H9 (cell line): ENCODE measurements at regions not wholly inside any gene's neighbourhood (a gene's known extent, or its start where the extent isn't known, plus 50 kb on each side); places are given as distances from the start of the nearest gene placed in this dataset.

Experiments used
- DNase-seq: peaks from one replicate; pipeline ENCODE4 v3.0.0-alpha.2; 2017
- H2AFZ ChIP-seq: one replicate; pipeline ENCODE4 v1.6.1; 2013; ENCODE audit warnings: mild to moderate bottlenecking, low read length, control low read depth, moderate library complexity
- H2AK5ac ChIP-seq: 2 replicates; pipeline ENCODE4 v1.6.1; 2013; ENCODE audit warnings: low read length, control low read depth, mixed read lengths; ENCODE audit not compliant: insufficient read length
- H2BK120ac ChIP-seq: one replicate; pipeline ENCODE4 v1.6.1; 2013; ENCODE audit warnings: low read depth, mild to moderate bottlenecking, low read length, control low read depth, inconsistent platforms; ENCODE audit not compliant: poor library complexity, severe bottlenecking
- H2BK12ac ChIP-seq: 2 replicates; pipeline ENCODE4 v1.6.1; 2013; ENCODE audit warnings: low read length, control low read depth, mixed read lengths, low read depth; ENCODE audit not compliant: insufficient read length
- H2BK15ac ChIP-seq: 2 replicates; pipeline ENCODE4 v1.6.1; 2013; ENCODE audit warnings: low read depth, low read length, control low read depth
- H2BK20ac ChIP-seq: one replicate; pipeline ENCODE4 v1.6.1; 2013; ENCODE audit warnings: low read depth, mild to moderate bottlenecking, low read length, control low read depth, inconsistent platforms; ENCODE audit not compliant: poor library complexity, severe bottlenecking
- H2BK5ac ChIP-seq: 2 replicates; pipeline ENCODE4 v1.6.1; 2013; ENCODE audit warnings: low read length, control low read depth, mixed read lengths; ENCODE audit not compliant: insufficient read length
- H3K14ac ChIP-seq: 2 replicates; pipeline ENCODE4 v1.6.1; 2013; ENCODE audit warnings: low read length, control low read depth; ENCODE audit not compliant: insufficient read depth
- H3K18ac ChIP-seq: 2 replicates; pipeline ENCODE4 v1.6.1; 2013; ENCODE audit warnings: low read depth, mild to moderate bottlenecking, mixed read lengths, low read length, control low read depth; ENCODE audit not compliant: insufficient read length
- H3K23ac ChIP-seq: 2 replicates; pipeline ENCODE4 v1.6.1; 2013; ENCODE audit warnings: low read length, control low read depth, mixed read lengths, low read depth; ENCODE audit not compliant: insufficient read length
- H3K23me2 ChIP-seq: 2 replicates; pipeline ENCODE4 v1.6.1; 2013; ENCODE audit warnings: low read depth, mild to moderate bottlenecking, mixed read lengths, low read length, control low read depth; ENCODE audit not compliant: insufficient read length, poor library complexity, severe bottlenecking
- H3K27ac ChIP-seq: 2 replicates; pipeline ENCODE4 v1.5.1; 2013; ENCODE audit warnings: low read length, control low read depth, mixed read lengths, low read depth; ENCODE audit not compliant: insufficient read length
- H3K27me3 ChIP-seq: 2 replicates; pipeline ENCODE4 v1.6.1; 2013; ENCODE audit warnings: low read length, control low read depth, inconsistent platforms; ENCODE audit not compliant: insufficient read depth
- H3K4ac ChIP-seq: 2 replicates; pipeline ENCODE4 v1.6.1; 2013; ENCODE audit warnings: low read depth, mild to moderate bottlenecking, control low read depth, inconsistent platforms, low read length, moderate library complexity
- H3K4me1 ChIP-seq: 2 replicates; pipeline ENCODE4 v1.6.1; 2013; ENCODE audit warnings: low read length, control low read depth, inconsistent platforms; ENCODE audit not compliant: insufficient read depth
- H3K4me2 ChIP-seq: 2 replicates; pipeline ENCODE4 v1.6.1; 2013; ENCODE audit warnings: low read length, control low read depth, mixed read lengths; ENCODE audit not compliant: insufficient read length, insufficient read depth
- H3K56ac ChIP-seq: 2 replicates; pipeline ENCODE4 v1.6.1; 2013; ENCODE audit warnings: low read depth, mild to moderate bottlenecking, mixed read lengths, low read length, control low read depth; ENCODE audit not compliant: insufficient read length
- H3K79me1 ChIP-seq: 2 replicates; pipeline ENCODE4 v1.6.1; 2013; ENCODE audit warnings: low read depth, mild to moderate bottlenecking, moderate library complexity, low read length, control low read depth, inconsistent platforms; ENCODE audit not compliant: insufficient read depth, poor library complexity, severe bottlenecking
- H3K79me2 ChIP-seq: 2 replicates; pipeline ENCODE4 v1.6.1; 2013; ENCODE audit warnings: low read length, control low read depth, inconsistent platforms; ENCODE audit not compliant: insufficient read depth
- H3K9ac ChIP-seq: 2 replicates; pipeline ENCODE4 v1.6.1; 2013; ENCODE audit warnings: low read length, control low read depth, mixed read lengths; ENCODE audit not compliant: insufficient read length; ENCODE audit errors: extremely low read depth
- H3K9me3 ChIP-seq: one replicate; pipeline ENCODE4 v1.6.1; 2013; ENCODE audit warnings: low read depth, low read length, inconsistent platforms; ENCODE audit not compliant: control insufficient read depth
- H3T11ph ChIP-seq: one replicate; pipeline ENCODE4 v1.6.1; 2013; ENCODE audit warnings: mild to moderate bottlenecking, low read length, control low read depth, inconsistent platforms
- H4K20me1 ChIP-seq: one replicate; pipeline ENCODE4 v1.6.1; 2013; ENCODE audit not compliant: control insufficient read depth, insufficient read length, insufficient read depth
- H4K5ac ChIP-seq: 2 replicates; pipeline ENCODE4 v1.6.1; 2013; ENCODE audit warnings: low read depth, mild to moderate bottlenecking, mixed read lengths, low read length, control low read depth; ENCODE audit not compliant: insufficient read length
- H4K8ac ChIP-seq: replicated peaks from 2 replicates; pipeline ENCODE4 v1.6.1; 2013; ENCODE audit warnings: low read length, control low read depth, mixed read lengths, low read depth; ENCODE audit not compliant: insufficient read length
- H4K91ac ChIP-seq: 2 replicates; pipeline ENCODE4 v1.6.1; 2013; ENCODE audit warnings: low read depth, mild to moderate bottlenecking, moderate library complexity, mixed read lengths, low read length, control low read depth; ENCODE audit not compliant: insufficient read length
- H3K27ac Mint-ChIP-seq, 3 experiments: 2 replicates in 2 of 3; 3 replicates in 1 of 3; pipeline ENCODE4 v1.8.0; 2020 to 2021; ENCODE audit warnings: mixed read lengths in 3 of 3, mild to moderate bottlenecking in 1 of 3, moderate library complexity in 1 of 3
- H3K27me3 Mint-ChIP-seq: 2 replicates; pipeline ENCODE4 v1.8.0; 2021; ENCODE audit warnings: low read depth, mild to moderate bottlenecking, moderate library complexity, mixed read lengths
- H3K36me3 Mint-ChIP-seq, 3 experiments: 2 replicates in 2 of 3; 3 replicates in 1 of 3; pipeline ENCODE4 v1.8.0; 2020 to 2021; ENCODE audit warnings: low read depth in 3 of 3, mixed read lengths in 3 of 3; ENCODE audit not compliant: insufficient read depth in 1 of 3
- H3K4me1 Mint-ChIP-seq, 2 experiments: 2 replicates each; pipeline ENCODE4 v1.8.0; 2020; ENCODE audit warnings: mixed read lengths in 2 of 2
- H3K4me3 Mint-ChIP-seq, 2 experiments: 2 replicates in 1 of 2; 3 replicates in 1 of 2; pipeline ENCODE4 v1.8.0; 2020 to 2021; ENCODE audit warnings: mild to moderate bottlenecking in 2 of 2, mixed read lengths in 2 of 2, moderate library complexity in 1 of 2
- H3K9me3 Mint-ChIP-seq, 2 experiments: 2 replicates in 1 of 2; 3 replicates in 1 of 2; pipeline ENCODE4 v1.8.0; 2020; ENCODE audit warnings: mild to moderate bottlenecking in 2 of 2, mixed read lengths in 2 of 2, moderate library complexity in 1 of 2
- WGBS: extraction: QIAGEN DNeasy Blood & Tissue Kit; methylation state at CpG from one replicate; pipeline ENCODE4 v1.1.7; 2013; ENCODE audit warnings: missing lambda C conversion rate, low lambda C conversion rate, mixed read lengths; ENCODE audit not compliant: insufficient read length; ENCODE audit errors: extremely low coverage; 5-methylcytosine and 5-hydroxymethylcytosine counted together
- TF ChIP-seq, protein P1 (sequence below): fragments of 200-600 bp; sonication (generic); conservative IDR thresholded peaks from 3 replicates; pipeline ENCODE4 v1.8.0; 2021; ENCODE audit warnings: antibody characterized with exemption, mild to moderate bottlenecking

DNA sequence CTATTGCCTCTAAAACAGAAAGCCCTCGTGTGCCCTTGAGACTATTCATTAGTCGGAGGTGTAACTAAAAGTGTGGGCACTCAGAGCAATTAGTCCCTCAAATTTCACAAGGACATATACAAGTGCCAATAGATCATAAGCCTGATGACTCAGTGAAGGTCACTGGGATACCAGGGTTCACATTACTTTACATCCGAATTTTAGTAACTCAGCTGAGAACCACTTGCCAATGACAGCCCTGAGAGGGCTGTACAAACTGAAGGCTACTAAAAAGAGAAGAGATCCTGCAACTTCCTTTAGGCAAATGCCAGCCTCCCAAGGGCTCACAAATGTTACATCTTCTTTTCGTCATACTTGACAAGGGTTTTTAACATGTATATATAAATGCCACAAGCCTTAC lies 369.6 kb downstream of the TENT5A start:
- Mint-ChIP-seq H3K36me3 (no peaks in the 10 kb centered on the region), H3K4me1 (no peaks in the 10 kb centered on the region), H3K4me3 (no peak overlapping the region), H3K27ac (no peak overlapping the region), H3K27me3 (no peaks in the 10 kb centered on the region), H3K9me3 (peaks cover 0 to 3% of the 10 kb centered on the region in 2 experiments; a peak in 1 of 5 replicates)
- WGBS: no CpG with 5 or more reads among the region's 4 CpGs
- Histone ChIP-seq H3K79me2 (no peaks in the 10 kb centered on the region), H4K91ac (no peak overlapping the region), H3K4me2 (no peak overlapping the region), H3K18ac (no peak overlapping the region), H2AK5ac (no peak overlapping the region), H2AFZ (no peak overlapping the region), H3K4me1 (no peaks in the 10 kb centered on the region), H2BK120ac (no peak overlapping the region), H3K27ac (no peak overlapping the region), H3K4ac (no peak overlapping the region), H4K20me1 (no peaks in the 10 kb centered on the region), H3T11ph (no peak overlapping the region), H2BK20ac (no peak overlapping the region), H3K9ac (no peak overlapping the region), H3K79me1 (no peaks in the 10 kb centered on the region), H2BK12ac (no peak overlapping the region), H3K23me2 (no peaks in the 10 kb centered on the region), H3K27me3 (no peaks in the 10 kb centered on the region), H3K14ac (no peak overlapping the region), H2BK15ac (no peak overlapping the region), H3K9me3 (no peaks in the 10 kb centered on the region), H3K23ac (no peak overlapping the region), H3K56ac (no peak overlapping the region), H4K5ac (no peak overlapping the region), H2BK5ac (no peak overlapping the region), H4K8ac (no peak overlapping the region)
- TF ChIP-seq, protein P1, sequence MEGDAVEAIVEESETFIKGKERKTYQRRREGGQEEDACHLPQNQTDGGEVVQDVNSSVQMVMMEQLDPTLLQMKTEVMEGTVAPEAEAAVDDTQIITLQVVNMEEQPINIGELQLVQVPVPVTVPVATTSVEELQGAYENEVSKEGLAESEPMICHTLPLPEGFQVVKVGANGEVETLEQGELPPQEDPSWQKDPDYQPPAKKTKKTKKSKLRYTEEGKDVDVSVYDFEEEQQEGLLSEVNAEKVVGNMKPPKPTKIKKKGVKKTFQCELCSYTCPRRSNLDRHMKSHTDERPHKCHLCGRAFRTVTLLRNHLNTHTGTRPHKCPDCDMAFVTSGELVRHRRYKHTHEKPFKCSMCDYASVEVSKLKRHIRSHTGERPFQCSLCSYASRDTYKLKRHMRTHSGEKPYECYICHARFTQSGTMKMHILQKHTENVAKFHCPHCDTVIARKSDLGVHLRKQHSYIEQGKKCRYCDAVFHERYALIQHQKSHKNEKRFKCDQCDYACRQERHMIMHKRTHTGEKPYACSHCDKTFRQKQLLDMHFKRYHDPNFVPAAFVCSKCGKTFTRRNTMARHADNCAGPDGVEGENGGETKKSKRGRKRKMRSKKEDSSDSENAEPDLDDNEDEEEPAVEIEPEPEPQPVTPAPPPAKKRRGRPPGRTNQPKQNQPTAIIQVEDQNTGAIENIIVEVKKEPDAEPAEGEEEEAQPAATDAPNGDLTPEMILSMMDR: no peak
- DNase-seq: no peak
